Cardiac fibroblast (primary cell): ENCODE measurements at regions not wholly inside any gene's neighbourhood (a gene's known extent, or its start where the extent isn't known, plus 50 kb on each side); places are given as distances from the start of the nearest gene placed in this dataset.
A peak's percentile ranks its signal among the peaks of the same experiment; 100 is the strongest.

Experiments used
- DNase-seq, 2 donors: peaks; one replicate each; pipeline versions ENCODE4 v3.0.0 to v3.0.0-alpha.2; 2010; ENCODE audit warnings: low read depth in 2 of 2
- H3K4me3 ChIP-seq, 2 donors: replicated peaks in 1 of 2; 1 replicate in 1 of 2; 2 replicates in 1 of 2; pipeline ENCODE4 v1.5.1; 2011; ENCODE audit warnings: low read depth in 2 of 2, low read length in 2 of 2, mild to moderate bottlenecking in 2 of 2, moderate library complexity in 1 of 2
- TF ChIP-seq, protein P1 (sequence below): IDR thresholded peaks from one replicate; pipeline ENCODE4 v1.5.1; 2011; ENCODE audit warnings: low read depth, mild to moderate bottlenecking, low read length, inconsistent platforms

DNA sequence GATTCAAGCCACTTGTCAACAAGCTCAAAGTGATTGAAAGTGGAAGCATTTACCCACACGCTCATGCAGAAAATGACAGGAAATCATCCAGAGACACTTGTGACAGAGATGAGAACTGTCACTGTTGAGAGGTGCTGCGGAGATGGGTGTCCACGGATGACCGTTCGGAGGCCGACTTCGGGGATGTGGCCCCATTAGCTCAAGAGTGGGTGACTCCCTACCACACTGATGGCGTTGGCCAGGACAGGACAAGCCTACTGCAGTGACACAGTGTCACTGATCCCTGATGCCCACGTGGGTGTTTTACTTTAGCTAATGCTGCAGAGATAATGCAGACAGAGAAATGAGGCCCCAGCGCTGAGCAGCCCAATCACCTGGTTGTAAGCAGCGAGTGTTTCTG, 81.5 kb upstream of the YWHAQ start:
- no peak overlapping the region for H3K4me3 ChIP-seq
- no peak for DNase-seq
- TF ChIP-seq, protein P1, sequence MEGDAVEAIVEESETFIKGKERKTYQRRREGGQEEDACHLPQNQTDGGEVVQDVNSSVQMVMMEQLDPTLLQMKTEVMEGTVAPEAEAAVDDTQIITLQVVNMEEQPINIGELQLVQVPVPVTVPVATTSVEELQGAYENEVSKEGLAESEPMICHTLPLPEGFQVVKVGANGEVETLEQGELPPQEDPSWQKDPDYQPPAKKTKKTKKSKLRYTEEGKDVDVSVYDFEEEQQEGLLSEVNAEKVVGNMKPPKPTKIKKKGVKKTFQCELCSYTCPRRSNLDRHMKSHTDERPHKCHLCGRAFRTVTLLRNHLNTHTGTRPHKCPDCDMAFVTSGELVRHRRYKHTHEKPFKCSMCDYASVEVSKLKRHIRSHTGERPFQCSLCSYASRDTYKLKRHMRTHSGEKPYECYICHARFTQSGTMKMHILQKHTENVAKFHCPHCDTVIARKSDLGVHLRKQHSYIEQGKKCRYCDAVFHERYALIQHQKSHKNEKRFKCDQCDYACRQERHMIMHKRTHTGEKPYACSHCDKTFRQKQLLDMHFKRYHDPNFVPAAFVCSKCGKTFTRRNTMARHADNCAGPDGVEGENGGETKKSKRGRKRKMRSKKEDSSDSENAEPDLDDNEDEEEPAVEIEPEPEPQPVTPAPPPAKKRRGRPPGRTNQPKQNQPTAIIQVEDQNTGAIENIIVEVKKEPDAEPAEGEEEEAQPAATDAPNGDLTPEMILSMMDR = no peak

DNA sequence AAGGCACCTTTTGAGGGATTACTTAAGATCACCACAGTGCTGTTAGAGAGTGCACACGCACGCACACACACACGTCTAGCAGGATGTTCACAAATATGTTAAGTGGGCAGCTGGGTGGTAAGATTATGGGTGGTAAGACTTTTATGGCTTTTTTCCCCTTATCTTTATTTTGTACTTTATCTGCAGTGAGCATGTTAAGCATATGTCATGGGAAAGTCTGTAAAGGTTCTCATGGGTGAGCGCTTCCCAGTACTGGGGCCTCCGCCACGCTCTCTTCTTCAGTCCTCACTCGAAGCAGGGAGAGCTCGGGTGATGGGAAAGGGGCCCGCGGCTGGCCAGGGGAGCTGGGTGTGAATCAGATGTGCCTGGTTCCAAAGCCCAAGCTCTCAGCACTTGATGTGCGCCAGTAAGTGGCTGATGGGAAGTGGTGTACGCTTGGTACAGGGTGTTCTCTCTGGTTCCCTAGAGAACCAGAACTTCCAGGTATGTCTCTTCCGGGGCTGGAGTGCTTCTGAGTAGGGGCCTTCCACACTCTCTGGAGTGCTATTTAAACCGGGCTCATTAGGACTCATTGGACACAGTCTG, 83.9 kb upstream of the YWHAQ start:
- DNase-seq = no peak
- TF ChIP-seq, protein P1 = no peak
- no peak overlapping the region for H3K4me3 ChIP-seq

- peak in 1 of 2 donors; percentile 29 for DNase-seq
- TF ChIP-seq, protein P1 = no peak
- no peak overlapping the region for H3K4me3 ChIP-seq
Measured at GRCh38 chr2:9715238-9715637, 84.4 kb upstream of the YWHAQ start.

DNA sequence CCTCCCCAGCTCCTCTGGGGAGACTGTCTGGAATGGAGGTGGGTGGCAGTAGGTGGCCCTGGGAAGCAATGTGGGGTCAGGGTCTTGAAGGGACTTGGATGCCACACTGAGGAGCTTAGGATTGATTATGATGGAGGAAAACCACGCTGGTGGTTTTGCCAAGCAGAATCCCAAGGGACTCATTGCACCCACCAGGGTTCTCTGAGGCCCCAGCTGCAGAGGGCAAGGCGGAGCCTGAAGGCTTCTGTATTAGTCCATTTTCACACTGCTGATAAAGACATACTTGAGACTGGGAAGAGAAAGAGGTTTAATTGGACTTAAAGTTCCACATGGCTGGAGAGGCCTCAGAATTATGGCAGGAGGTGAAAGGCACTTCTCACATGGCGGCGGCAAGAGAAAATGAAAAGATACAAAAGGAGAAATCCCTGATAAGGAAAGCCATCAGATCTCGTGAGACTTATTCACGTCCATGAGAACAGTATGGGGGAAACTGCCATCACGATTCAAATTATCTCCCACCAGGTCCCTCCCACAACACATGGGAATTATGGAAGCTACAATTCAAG, 87.2 kb upstream of the YWHAQ start:
- H3K4me3 ChIP-seq = no peak overlapping the region
- TF ChIP-seq, protein P1 = no peak
- no peak for DNase-seq

DNA sequence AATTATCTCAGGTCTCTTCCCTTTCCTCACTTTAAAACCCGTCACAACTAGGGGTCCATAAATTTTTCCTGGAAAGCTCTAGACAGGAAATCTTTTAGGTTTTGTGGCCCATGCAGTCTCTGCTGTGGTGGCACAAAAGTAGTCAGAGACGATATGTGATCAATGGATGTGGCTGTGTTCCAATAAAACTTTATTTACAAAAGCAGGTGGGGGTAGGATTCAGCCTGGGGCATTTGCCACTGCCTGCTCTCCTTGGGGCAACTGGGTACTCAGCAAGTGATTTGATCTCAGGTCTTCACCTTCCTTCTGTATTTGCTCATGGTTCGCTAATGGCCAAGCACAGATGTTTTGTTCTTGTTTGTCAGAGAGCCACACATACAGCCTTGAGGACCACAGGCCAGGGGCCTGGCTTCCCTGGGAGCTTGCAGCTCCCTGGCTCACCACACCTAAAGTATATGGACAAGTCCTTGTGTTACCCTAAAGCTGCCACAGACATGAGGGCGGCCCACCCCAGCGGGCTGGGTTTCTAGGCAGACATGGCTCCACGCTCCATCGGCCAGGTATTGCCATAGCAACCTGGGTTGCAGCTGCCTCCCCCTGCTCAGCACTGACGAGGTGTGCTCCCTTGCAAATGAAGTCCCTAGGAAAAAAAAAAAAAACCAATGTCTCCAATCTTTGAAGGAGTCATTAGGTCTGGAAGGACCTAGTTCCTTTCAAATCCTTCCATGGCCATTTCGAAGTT, 89.7 kb upstream of the YWHAQ start:
- DNase-seq = no peak
- H3K4me3 ChIP-seq = no peak overlapping the region
- TF ChIP-seq, protein P1 = no peak

- TF ChIP-seq, protein P1 = no peak
- no peak overlapping the region for H3K4me3 ChIP-seq
Measured at GRCh38 chr2:9721344-9721743, 90.5 kb upstream of the YWHAQ start.

More at GRCh38 chr2:9721344-9721743, 90.5 kb upstream of the YWHAQ start:
- DNase-seq = no peak
